ENCODE measurements at regions not wholly inside any gene's neighbourhood (a gene's known extent, or its start where the extent isn't known, plus 50 kb on each side); places are given as distances from the start of the nearest gene placed in this dataset.
A peak's percentile ranks its signal among the peaks of the same experiment; 100 is the strongest.

- H3K4me2 ChIP-seq = no peak overlapping the region
- no peak overlapping the region for H3K27ac ChIP-seq
- H3K9ac ChIP-seq = no peak overlapping the region
- no peaks in the 10 kb centered on the region for H3K36me3 ChIP-seq
- H3K27me3 ChIP-seq = no peaks in the 10 kb centered on the region
- H3K4me1 ChIP-seq = no peaks in the 10 kb centered on the region
- TF ChIP-seq Cebpa-rat (IDR thresholded peaks at IDR 0.05) = no peak
- peaks cover 0 to 26% (median 0%) of the 10 kb centered on the region in 11 experiments; a peak in 2 of 22 replicates for H3K9me3 ChIP-seq (replicated peaks in 1 of 11)
- H4K20me1 ChIP-seq = no peaks in the 10 kb centered on the region
- H3K4me3 ChIP-seq = no peak overlapping the region
Measured at GRCh38 chr2:147763861-147764260, 81.0 kb upstream of the ACVR2A start.

GRCh38 chr2:147760984-147761383, 83.8 kb upstream of the ACVR2A start:
- Histone ChIP-seq H3K27ac (no peak overlapping the region), H3K4me1 (no peaks in the 10 kb centered on the region), H3K9ac (no peak overlapping the region), H3K4me2 (no peak overlapping the region), H4K20me1 (no peaks in the 10 kb centered on the region), H3K4me3 (no peak overlapping the region), H3K27me3 (no peaks in the 10 kb centered on the region), H3K36me3 (no peaks in the 10 kb centered on the region), H3K9me3 (replicated peaks in 1 of 11) (peaks cover 0 to 15% (median 0%) of the 10 kb centered on the region in 11 experiments; a peak in 1 of 22 replicates)
- no peak for TF ChIP-seq Cebpa-rat (IDR thresholded peaks at IDR 0.05)

GRCh38 chr2:147759536-147759935, 85.3 kb upstream of the ACVR2A start:
- no peaks in the 10 kb centered on the region for H4K20me1 ChIP-seq
- no peaks in the 10 kb centered on the region for H3K36me3 ChIP-seq
- H3K27ac ChIP-seq = no peak overlapping the region
- H3K9ac ChIP-seq = no peak overlapping the region
- no peak overlapping the region for H3K4me3 ChIP-seq
- H3K9me3 ChIP-seq (replicated peaks in 1 of 11) = peaks cover 0 to 15% (median 0%) of the 10 kb centered on the region in 11 experiments; a peak in 1 of 22 replicates
- H3K4me1 ChIP-seq = no peaks in the 10 kb centered on the region
- H3K27me3 ChIP-seq = no peaks in the 10 kb centered on the region
- no peak for TF ChIP-seq Cebpa-rat (IDR thresholded peaks at IDR 0.05)
- H3K4me2 ChIP-seq = no peak overlapping the region

- H3K4me3 ChIP-seq = no peak overlapping the region
- H3K36me3 ChIP-seq = no peaks in the 10 kb centered on the region
- H3K4me2 ChIP-seq = no peak overlapping the region
- H4K20me1 ChIP-seq = no peaks in the 10 kb centered on the region
- no peaks in the 10 kb centered on the region for H3K27me3 ChIP-seq
- TF ChIP-seq Cebpa-rat (IDR thresholded peaks at IDR 0.05) = no peak
- H3K9me3 ChIP-seq (replicated peaks in 1 of 11) = peaks cover 0 to 8% (median 0%) of the 10 kb centered on the region in 11 experiments; a peak in 1 of 22 replicates
- no peak overlapping the region for H3K27ac ChIP-seq
- H3K4me1 ChIP-seq = no peaks in the 10 kb centered on the region
- no peak overlapping the region for H3K9ac ChIP-seq
Measured at GRCh38 chr2:147758821-147759220, 86.0 kb upstream of the ACVR2A start.

GRCh38 chr2:147756069-147756468, 88.8 kb upstream of the ACVR2A start:
- Histone ChIP-seq H3K27ac (no peak overlapping the region), H4K20me1 (no peaks in the 10 kb centered on the region), H3K4me1 (no peaks in the 10 kb centered on the region), H3K36me3 (no peaks in the 10 kb centered on the region), H3K9ac (no peak overlapping the region), H3K9me3 (replicated peaks in 1 of 11) (no peaks in the 10 kb centered on the region), H3K27me3 (no peaks in the 10 kb centered on the region), H3K4me2 (no peak overlapping the region), H3K4me3 (no peak overlapping the region)
- no peak for TF ChIP-seq Cebpa-rat (IDR thresholded peaks at IDR 0.05)

- no peak overlapping the region for H3K4me3 ChIP-seq
- no peak overlapping the region for H3K27ac ChIP-seq
- peak in 1 of 11 experiments; percentile 36; a peak in 1 of 22 replicates for TF ChIP-seq Cebpa-rat (IDR thresholded peaks at IDR 0.05)
- no peak overlapping the region for H3K4me2 ChIP-seq
- H3K27me3 ChIP-seq = no peaks in the 10 kb centered on the region
- no peaks in the 10 kb centered on the region for H3K36me3 ChIP-seq
- H3K9me3 ChIP-seq (replicated peaks in 1 of 11) = peaks cover 0 to under 1% (median 0%) of the 10 kb centered on the region in 11 experiments; a peak in 1 of 22 replicates
- H3K9ac ChIP-seq = no peak overlapping the region
- H4K20me1 ChIP-seq = no peaks in the 10 kb centered on the region
- H3K4me1 ChIP-seq = no peaks in the 10 kb centered on the region
Measured at GRCh38 chr2:147740211-147740927, 104.5 kb upstream of the ACVR2A start.

GRCh38 chr2:147739508-147739907, 105.3 kb upstream of the ACVR2A start:
- H3K27ac ChIP-seq = no peak overlapping the region
- H3K9me3 ChIP-seq (replicated peaks in 1 of 11) = peaks cover 0 to 8% (median 0%) of the 10 kb centered on the region in 11 experiments; a peak in 2 of 22 replicates
- H3K36me3 ChIP-seq = no peaks in the 10 kb centered on the region
- TF ChIP-seq Cebpa-rat (IDR thresholded peaks at IDR 0.05) = no peak
- H4K20me1 ChIP-seq = no peaks in the 10 kb centered on the region
- no peak overlapping the region for H3K4me2 ChIP-seq
- H3K9ac ChIP-seq = no peak overlapping the region
- H3K27me3 ChIP-seq = no peaks in the 10 kb centered on the region
- no peaks in the 10 kb centered on the region for H3K4me1 ChIP-seq
- H3K4me3 ChIP-seq = no peak overlapping the region

- Histone ChIP-seq H4K20me1 (no peaks in the 10 kb centered on the region), H3K27ac (no peak overlapping the region), H3K4me1 (peaks cover 0 to 8% (median 0%) of the 10 kb centered on the region in 10 experiments; a peak in 2 of 20 replicates), H3K36me3 (no peaks in the 10 kb centered on the region), H3K9me3 (replicated peaks in 1 of 11) (no peaks in the 10 kb centered on the region), H3K4me2 (no peak overlapping the region), H3K27me3 (no peaks in the 10 kb centered on the region), H3K9ac (no peak overlapping the region), H3K4me3 (no peak overlapping the region)
- TF ChIP-seq Cebpa-rat (IDR thresholded peaks at IDR 0.05) = no peak
Measured at GRCh38 chr2:147718831-147719230, 126.0 kb upstream of the ACVR2A start.

GRCh38 chr2:147716906-147717305, 127.9 kb upstream of the ACVR2A start:
- Histone ChIP-seq H3K4me2 (no peak overlapping the region), H4K20me1 (no peaks in the 10 kb centered on the region), H3K36me3 (no peaks in the 10 kb centered on the region), H3K4me1 (peaks cover 0 to 8% (median 0%) of the 10 kb centered on the region in 10 experiments; a peak in 2 of 20 replicates), H3K9ac (no peak overlapping the region), H3K27me3 (no peaks in the 10 kb centered on the region), H3K9me3 (replicated peaks in 1 of 11) (peaks cover 0 to 15% (median 4%) of the 10 kb centered on the region in 11 experiments; a peak in 7 of 22 replicates), H3K27ac (no peak overlapping the region), H3K4me3 (no peak overlapping the region)
- TF ChIP-seq Cebpa-rat (IDR thresholded peaks at IDR 0.05) = no peak

- Histone ChIP-seq H3K36me3 (no peaks in the 10 kb centered on the region), H3K27ac (no peak overlapping the region), H3K4me1 (peaks cover 0 to 8% (median 0%) of the 10 kb centered on the region in 10 experiments; a peak in 2 of 20 replicates), H3K9ac (no peak overlapping the region), H3K9me3 (replicated peaks in 1 of 11) (peaks cover 0 to 21% (median 5%) of the 10 kb centered on the region in 11 experiments; a peak in 7 of 22 replicates), H3K4me3 (no peak overlapping the region), H3K4me2 (no peak overlapping the region), H4K20me1 (no peaks in the 10 kb centered on the region), H3K27me3 (no peaks in the 10 kb centered on the region)
- TF ChIP-seq Cebpa-rat (IDR thresholded peaks at IDR 0.05) = no peak
Measured at GRCh38 chr2:147715807-147716206, 129.0 kb upstream of the ACVR2A start.
